HEK293T (cell line): ENCODE measurements at regions not wholly inside any gene's neighbourhood (a gene's known extent, or its start where the extent isn't known, plus 50 kb on each side); places are given as distances from the start of the nearest gene placed in this dataset.
"Not testable (repeated sequence)": the region's sequence is repeated elsewhere in the genome, so short reads cannot be mapped to it uniquely, and the experiment has no call there.

Source experiments
- CTCF ChIA-PET: fragments of 350-600 bp; formaldehyde crosslinking; extraction: SDS; loops from one replicate; lab custom pipeline; 2021; ENCODE audit warnings: antibody characterized with exemption, inconsistent platforms; lab: Yijun Ruan, JAX
- POLR2A ChIA-PET: fragments of 350-600 bp; formaldehyde crosslinking; extraction: SDS; loops from one replicate; lab custom pipeline; 2020; ENCODE audit warnings: antibody characterized with exemption, inconsistent platforms; lab: Yijun Ruan, JAX
- DNase-seq: peaks from one replicate; pipeline ENCODE4 v3.0.0; 2012; ENCODE audit warnings: mixed read lengths; ENCODE audit errors: extremely low spot score
- ARNT ChIP-seq: fragments of 450-650 bp; IDR thresholded peaks from 2 replicates; pipeline ENCODE4 v1.6.1; 2017; ENCODE audit warnings: mild to moderate bottlenecking
- BHLHE40 ChIP-seq: fragments of 450-650 bp; IDR thresholded peaks from 2 replicates; pipeline ENCODE4 v1.6.1; 2016; ENCODE audit warnings: mild to moderate bottlenecking, moderate library complexity, borderline replicate concordance
- CTBP1 ChIP-seq: fragments of 450-650 bp; IDR thresholded peaks from 2 replicates; pipeline ENCODE4 v1.6.1; 2016; ENCODE audit warnings: borderline replicate concordance
- ELF4 ChIP-seq: fragments of 450-650 bp; IDR thresholded peaks from 2 replicates; pipeline ENCODE4 v1.6.1; 2017; ENCODE audit warnings: antibody characterized with exemption
- FOXA1 ChIP-seq: fragments of 450-650 bp; IDR thresholded peaks from 2 replicates; pipeline ENCODE4 v1.6.1; 2016; ENCODE audit warnings: mild to moderate bottlenecking
- FOXK2 ChIP-seq: fragments of 450-650 bp; IDR thresholded peaks from 2 replicates; pipeline ENCODE4 v1.6.1; 2016; ENCODE audit warnings: mild to moderate bottlenecking
- FOXM1 ChIP-seq: fragments of 450-650 bp; IDR thresholded peaks from 2 replicates; pipeline ENCODE4 v1.6.1; 2017; ENCODE audit warnings: mild to moderate bottlenecking, borderline replicate concordance
- HDGF ChIP-seq: fragments of 450-650 bp; IDR thresholded peaks from 2 replicates; pipeline ENCODE4 v1.6.1; 2017; ENCODE audit warnings: antibody characterized with exemption, borderline replicate concordance
- L3MBTL2 ChIP-seq: fragments of 450-650 bp; conservative IDR thresholded peaks from 2 replicates; pipeline ENCODE4 v1.6.1; 2016; ENCODE audit warnings: mild to moderate bottlenecking
- LEF1 ChIP-seq: fragments of 450-650 bp; IDR thresholded peaks from 2 replicates; pipeline ENCODE4 v1.6.1; 2017; ENCODE audit warnings: mild to moderate bottlenecking, borderline replicate concordance
- NFRKB ChIP-seq: fragments of 450-650 bp; IDR thresholded peaks from 2 replicates; pipeline ENCODE4 v1.6.1; 2016; ENCODE audit warnings: mild to moderate bottlenecking, moderate library complexity
- SP1 ChIP-seq: fragments of 450-650 bp; IDR thresholded peaks from 2 replicates; pipeline ENCODE4 v1.6.1; 2017
- SUZ12 ChIP-seq: fragments of 450-650 bp; IDR thresholded peaks from 2 replicates; pipeline ENCODE4 v1.6.1; 2016; ENCODE audit warnings: mild to moderate bottlenecking
- TARDBP ChIP-seq: fragments of 450-650 bp; IDR thresholded peaks from 2 replicates; pipeline ENCODE4 v1.6.1; 2016
- ZNF384 ChIP-seq: fragments of 450-650 bp; IDR thresholded peaks from 2 replicates; pipeline ENCODE4 v1.6.1; 2016
- TF ChIP-seq, protein P1 (sequence below): fragments of 450-650 bp; IDR thresholded peaks from 2 replicates; pipeline ENCODE4 v1.6.1; 2016

DNA sequence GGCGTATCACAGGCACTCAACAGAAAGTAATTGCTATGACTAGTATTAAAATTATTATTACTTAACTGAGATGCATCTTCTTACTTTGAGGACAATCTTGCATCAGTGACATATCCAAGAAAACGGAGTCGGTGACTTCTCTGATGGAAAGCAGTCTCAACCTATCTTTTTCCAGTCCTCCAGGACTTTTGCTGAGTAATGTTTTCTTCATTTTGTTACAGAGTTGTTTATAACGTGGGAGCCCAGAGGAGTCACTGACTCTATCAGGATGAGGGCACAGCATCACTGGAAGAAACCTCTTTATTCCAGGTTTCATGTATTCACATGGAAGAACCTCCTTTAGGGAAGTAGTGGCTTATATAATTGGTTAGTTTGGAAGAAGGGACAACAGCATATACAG is 51.5 kb upstream of the MELK start:
- ChIA-PET POLR2A (no interaction called here), CTCF (no interaction called here)
- no peak for DNase-seq
- TF ChIP-seq BHLHE40 (no peak), FOXK2 (no peak), SP1 (no peak), ZNF384 (no peak), ELF4 (no peak), L3MBTL2 (no peak), SUZ12 (no peak)

DNA sequence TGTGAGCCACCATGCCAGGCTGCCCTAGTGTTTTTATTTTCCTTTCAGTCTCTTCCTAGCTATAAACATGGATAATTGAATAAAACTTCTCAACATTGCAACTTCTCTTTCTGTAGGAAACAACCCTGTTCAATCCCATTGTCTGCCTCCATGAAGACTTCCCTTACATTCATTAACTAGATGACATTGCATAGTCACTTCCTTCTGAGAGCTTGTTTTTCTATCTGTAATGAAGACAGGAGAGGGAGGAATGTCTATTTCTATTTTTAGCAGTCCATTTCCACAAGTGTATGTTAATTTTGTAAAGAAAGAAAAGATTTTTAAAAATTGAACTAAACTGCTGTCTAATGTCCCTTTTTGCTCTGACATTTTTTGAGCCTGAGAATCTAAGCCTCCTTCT is 55.6 kb upstream of the MELK start:
- DNase-seq, result no peak
- ChIA-PET POLR2A (no interaction called here), CTCF (no interaction called here)
- no peak for TF ChIP-seq FOXA1
- TF ChIP-seq ZNF384, result no peak
- TF ChIP-seq NFRKB, result no peak
- TF ChIP-seq SP1, result no peak
- no peak for TF ChIP-seq CTBP1
- TF ChIP-seq L3MBTL2, result no peak
- TF ChIP-seq SUZ12, result no peak
- no peak for TF ChIP-seq ARNT
- no peak for TF ChIP-seq ELF4
- TF ChIP-seq, protein P1, sequence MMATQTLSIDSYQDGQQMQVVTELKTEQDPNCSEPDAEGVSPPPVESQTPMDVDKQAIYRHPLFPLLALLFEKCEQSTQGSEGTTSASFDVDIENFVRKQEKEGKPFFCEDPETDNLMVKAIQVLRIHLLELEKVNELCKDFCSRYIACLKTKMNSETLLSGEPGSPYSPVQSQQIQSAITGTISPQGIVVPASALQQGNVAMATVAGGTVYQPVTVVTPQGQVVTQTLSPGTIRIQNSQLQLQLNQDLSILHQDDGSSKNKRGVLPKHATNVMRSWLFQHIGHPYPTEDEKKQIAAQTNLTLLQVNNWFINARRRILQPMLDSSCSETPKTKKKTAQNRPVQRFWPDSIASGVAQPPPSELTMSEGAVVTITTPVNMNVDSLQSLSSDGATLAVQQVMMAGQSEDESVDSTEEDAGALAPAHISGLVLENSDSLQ, result no peak
- no peak for TF ChIP-seq LEF1
- TF ChIP-seq FOXK2, result no peak
- no peak for TF ChIP-seq FOXM1
- TF ChIP-seq TARDBP, result no peak
- no peak for TF ChIP-seq HDGF
- TF ChIP-seq BHLHE40, result no peak

DNA sequence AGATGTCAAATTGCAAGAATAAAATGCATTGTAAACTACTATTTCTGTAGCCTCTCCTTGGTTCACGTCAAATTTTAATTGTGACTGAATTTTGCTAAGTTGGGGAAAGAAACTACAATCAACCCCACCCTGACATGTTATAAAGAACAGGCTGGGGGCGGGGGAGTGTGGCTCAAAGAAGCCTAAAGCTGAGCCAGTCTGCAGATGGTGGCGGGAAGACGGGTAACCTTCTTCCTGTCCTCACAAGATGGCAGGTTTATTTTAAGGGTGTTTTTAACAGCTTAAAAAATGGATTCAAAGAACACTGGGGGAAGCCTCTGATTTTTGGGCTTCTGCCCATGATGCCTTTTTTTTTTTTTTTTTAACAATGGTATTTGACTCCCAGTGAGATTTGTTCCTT is 68.5 kb upstream of the MELK start:
- CTCF ChIA-PET, result interaction anchor here (0.6 kb wide), 1 partner anchor 73 kb away, joined by 4 read pairs; no protein-coding TSS in a partner anchor
- POLR2A ChIA-PET, result interaction anchor here (1.0 kb wide), 1 partner anchor 16 kb away, joined by 5 read pairs; no protein-coding TSS in a partner anchor
- TF ChIP-seq ZNF384 (no peak), L3MBTL2 (no peak), FOXK2 (no peak), FOXM1 (no peak), SP1 (no peak), HDGF (no peak)
- no peak for DNase-seq

DNA sequence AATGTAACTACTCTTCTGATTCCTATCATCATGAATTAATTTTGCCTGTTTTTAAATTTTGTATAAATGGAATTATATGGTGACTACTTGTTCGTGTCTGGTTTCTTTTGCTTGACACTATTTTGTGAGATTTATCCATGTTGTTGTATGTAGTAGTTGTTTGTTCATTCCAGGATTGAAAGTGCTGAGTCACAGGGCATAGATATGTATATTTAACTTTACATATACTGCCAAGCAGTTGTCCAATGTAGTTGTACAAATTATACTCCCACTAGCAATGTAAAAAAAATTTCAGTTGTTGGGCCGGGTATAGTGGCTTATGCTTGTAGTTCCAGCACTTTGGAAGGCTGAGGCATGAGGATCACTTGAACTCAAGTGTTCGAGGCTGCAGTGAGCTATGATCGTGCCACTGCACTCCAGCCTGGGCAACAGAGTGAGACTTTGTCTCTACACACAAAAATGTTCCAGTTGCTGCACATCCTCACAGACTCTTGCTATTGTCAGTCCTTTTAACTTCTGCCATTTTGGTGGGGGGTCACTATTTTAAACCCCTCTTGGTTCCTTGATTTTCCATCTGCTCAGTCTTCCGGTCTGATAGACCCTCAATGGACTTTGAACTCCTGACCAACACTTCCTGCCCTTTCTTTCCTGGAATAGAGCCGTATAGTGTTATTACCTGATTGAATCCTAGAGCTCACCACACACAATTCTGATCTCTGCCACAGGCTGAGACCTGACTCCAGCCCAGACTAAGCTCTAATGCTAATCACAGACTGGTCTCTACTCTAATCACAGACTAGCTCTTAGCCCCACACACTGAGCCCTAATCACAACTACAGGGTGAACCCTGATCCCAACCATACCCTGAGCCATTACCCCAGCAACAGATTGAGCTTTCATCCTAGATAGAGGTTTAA is 69.3 kb upstream of the MELK start:
- ChIA-PET CTCF (interaction anchor here (0.6 kb wide), 1 partner anchor 74 kb away, joined by 4 read pairs; no protein-coding TSS in a partner anchor), POLR2A (interaction anchor here (1.0 kb wide), 1 partner anchor 15 kb away, joined by 5 read pairs; no protein-coding TSS in a partner anchor)
- TF ChIP-seq FOXK2 (no peak), FOXM1 (no peak), L3MBTL2 (no peak), SP1 (no peak), NFRKB (no peak), HDGF (no peak), TARDBP (no peak), ARNT (no peak), ELF4 (no peak), SUZ12 (no peak), ZNF384 (no peak), BHLHE40 (no peak)
- TF ChIP-seq, protein P1, result no peak
- no peak for DNase-seq

DNA sequence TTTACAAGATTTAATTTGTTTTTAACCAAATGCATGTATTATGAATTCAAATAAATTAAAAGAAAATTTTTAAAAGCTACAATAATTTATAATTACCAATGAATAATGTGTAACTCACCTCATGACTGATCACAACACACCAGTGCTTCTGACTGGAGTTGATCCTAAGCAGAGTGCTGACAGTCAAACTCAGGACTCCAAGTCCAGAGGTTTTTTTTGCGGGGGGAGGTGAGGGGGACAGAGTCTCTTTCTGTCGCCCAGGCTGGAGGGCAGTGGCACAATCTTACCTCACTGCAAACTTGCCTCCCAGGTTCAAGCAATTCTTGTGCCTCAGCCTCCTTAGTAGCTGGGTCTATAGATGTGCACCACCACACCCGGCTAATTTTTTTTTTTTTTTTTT is 71.0 kb upstream of the MELK start:
- POLR2A ChIA-PET, result no interaction called here
- TF ChIP-seq FOXK2 (no peak), TARDBP (no peak), BHLHE40 (no peak), L3MBTL2 (no peak), NFRKB (no peak), FOXA1 (no peak), SP1 (no peak), CTBP1 (no peak), HDGF (no peak), ARNT (no peak), SUZ12 (no peak), FOXM1 (no peak), ELF4 (no peak), LEF1 (no peak), ZNF384 (no peak)
- TF ChIP-seq, protein P1, result no peak
- DNase-seq, result no peak
- CTCF ChIA-PET, result no interaction called here

DNA sequence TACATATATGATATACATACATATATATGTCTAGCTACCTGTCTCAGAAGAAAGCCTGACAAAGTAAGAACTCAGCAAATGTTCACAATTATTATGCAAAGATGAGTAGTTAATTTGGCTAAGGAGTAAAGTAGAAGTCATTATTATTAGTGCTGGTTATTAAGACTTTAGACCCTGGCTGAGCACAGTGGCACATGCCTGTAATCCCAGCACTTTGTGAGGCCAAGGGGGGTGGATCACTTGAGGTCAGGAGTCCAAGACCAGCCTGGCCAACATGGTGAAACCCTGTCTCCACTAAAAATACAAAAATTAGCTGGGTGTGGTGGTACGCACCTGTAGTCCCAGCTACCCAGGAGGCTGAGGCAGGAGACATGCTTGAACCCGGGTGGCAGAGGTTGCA is 71.8 kb upstream of the MELK start:
- DNase-seq, CTCF ChIA-PET: not testable (repeated sequence)
- POLR2A ChIA-PET, result interaction anchor here (0.7 kb wide), 1 partner anchor 13 kb away, joined by 3 read pairs; no protein-coding TSS in a partner anchor
